Nephron progenitor cell (in vitro differentiated cells): ENCODE measurements at regions not wholly inside any gene's neighbourhood (a gene's known extent, or its start where the extent isn't known, plus 50 kb on each side); places are given as distances from the start of the nearest gene placed in this dataset.

Source experiments
- DNase-seq: peaks from one replicate; pipeline ENCODE4 v3.0.0; 2021
- H3K27ac Mint-ChIP-seq: 2 replicates; pipeline ENCODE4 v1.8.0; 2021; ENCODE audit warnings: mild to moderate bottlenecking, moderate library complexity, mixed read lengths
- H3K27me3 Mint-ChIP-seq: 2 replicates; pipeline ENCODE4 v1.8.0; 2021; ENCODE audit warnings: mild to moderate bottlenecking, low read depth, mixed read lengths; ENCODE audit not compliant: poor library complexity
- H3K36me3 Mint-ChIP-seq: 2 replicates; pipeline ENCODE4 v1.8.0; 2021; ENCODE audit warnings: low read depth, mixed read lengths
- H3K4me1 Mint-ChIP-seq: 2 replicates; pipeline ENCODE4 v1.8.0; 2021; ENCODE audit warnings: mixed read lengths
- H3K4me3 Mint-ChIP-seq: 2 replicates; pipeline ENCODE4 v1.8.0; 2021; ENCODE audit warnings: mild to moderate bottlenecking, moderate library complexity, mixed read lengths
- H3K9me3 Mint-ChIP-seq: 2 replicates; pipeline ENCODE4 v1.8.0; 2021; ENCODE audit warnings: mild to moderate bottlenecking, moderate library complexity, mixed read lengths
- CTCF ChIP-seq: fragments of 200-600 bp; sonication (generic); IDR thresholded peaks from 2 replicates; pipeline ENCODE4 v1.5.0; 2021; ENCODE audit warnings: antibody characterized with exemption

DNA sequence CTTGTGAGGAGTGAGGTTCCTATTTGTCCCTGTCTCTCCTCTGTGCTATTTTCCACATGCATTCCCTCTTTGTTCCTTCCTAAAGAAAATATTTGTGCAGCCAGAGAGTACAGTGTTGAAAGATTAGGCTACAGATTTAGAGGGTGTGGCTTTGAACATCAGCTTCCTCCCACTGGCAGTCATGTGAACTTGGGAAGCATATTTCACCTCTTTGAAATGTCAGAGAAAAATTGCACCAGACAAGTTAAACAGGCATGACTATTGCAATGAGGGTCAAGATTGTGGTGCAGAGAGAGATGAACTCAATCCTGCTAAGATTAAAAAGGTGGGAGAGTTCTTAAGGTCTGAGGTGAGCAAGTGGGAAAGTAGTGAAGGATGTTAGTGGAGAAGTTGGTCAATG is 641.0 kb downstream of the DNAH5 start:
- no peak for DNase-seq
- no peaks in the 10 kb centered on the region for H3K9me3 Mint-ChIP-seq
- H3K4me1 Mint-ChIP-seq = peaks cover 7% of the 10 kb centered on the region
- H3K36me3 Mint-ChIP-seq = no peaks in the 10 kb centered on the region
- H3K27ac Mint-ChIP-seq = peak overlapping the region; percentile 84
- no peak overlapping the region for H3K4me3 Mint-ChIP-seq
- H3K27me3 Mint-ChIP-seq = peaks cover 13% of the 10 kb centered on the region
- no peak for TF ChIP-seq CTCF

GRCh38 chr5:13278811-13279210 is 665.7 kb downstream of the DNAH5 start:
- no peak for DNase-seq
- Mint-ChIP-seq H3K4me1 (no peaks in the 10 kb centered on the region), H3K27ac (no peak overlapping the region), H3K27me3 (no peaks in the 10 kb centered on the region), H3K4me3 (no peak overlapping the region), H3K36me3 (no peaks in the 10 kb centered on the region), H3K9me3 (no peaks in the 10 kb centered on the region)
- no peak for TF ChIP-seq CTCF

DNA sequence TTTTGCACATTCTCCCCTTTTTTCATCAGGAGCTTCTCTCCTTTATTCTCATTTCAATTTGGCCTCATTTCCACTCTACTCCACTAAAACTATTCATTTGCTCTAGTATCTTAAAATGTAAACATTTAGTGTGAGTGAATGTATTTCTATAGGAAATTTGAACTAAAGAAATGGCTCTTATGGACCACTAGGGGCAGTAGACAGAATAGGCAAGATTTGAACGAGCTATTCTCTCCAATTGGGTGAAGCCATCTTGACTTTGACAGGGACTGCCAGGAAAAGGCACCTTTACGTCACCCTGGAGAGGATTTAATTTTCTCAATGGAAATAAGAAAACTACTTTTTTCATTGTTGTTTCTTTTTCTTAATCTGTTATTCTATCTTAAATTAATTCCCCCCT is 666.3 kb downstream of the DNAH5 start:
- no peaks in the 10 kb centered on the region for H3K9me3 Mint-ChIP-seq
- H3K4me3 Mint-ChIP-seq = no peak overlapping the region
- peak; percentile 39 for TF ChIP-seq CTCF
- DNase-seq = no peak
- no peak overlapping the region for H3K27ac Mint-ChIP-seq
- H3K36me3 Mint-ChIP-seq = no peaks in the 10 kb centered on the region
- H3K27me3 Mint-ChIP-seq = no peaks in the 10 kb centered on the region
- H3K4me1 Mint-ChIP-seq = no peaks in the 10 kb centered on the region

- TF ChIP-seq CTCF = no peak
- no peaks in the 10 kb centered on the region for H3K36me3 Mint-ChIP-seq
- no peaks in the 10 kb centered on the region for H3K9me3 Mint-ChIP-seq
- H3K27ac Mint-ChIP-seq = no peak overlapping the region
- H3K4me3 Mint-ChIP-seq = no peak overlapping the region
- no peaks in the 10 kb centered on the region for H3K27me3 Mint-ChIP-seq
- no peak for DNase-seq
- H3K4me1 Mint-ChIP-seq = no peaks in the 10 kb centered on the region
Measured at GRCh38 chr5:13276156-13276555, 668.3 kb downstream of the DNAH5 start.

- Mint-ChIP-seq H3K4me3 (no peak overlapping the region), H3K4me1 (no peaks in the 10 kb centered on the region), H3K36me3 (no peaks in the 10 kb centered on the region), H3K9me3 (no peaks in the 10 kb centered on the region), H3K27ac (no peak overlapping the region), H3K27me3 (peaks cover 5% of the 10 kb centered on the region)
- DNase-seq = no peak
- no peak for TF ChIP-seq CTCF
Measured at GRCh38 chr5:13263701-13264100, 680.8 kb downstream of the DNAH5 start.

GRCh38 chr5:13253111-13253510 is 691.4 kb downstream of the DNAH5 start:
- Mint-ChIP-seq H3K27ac (no peak overlapping the region), H3K36me3 (no peaks in the 10 kb centered on the region), H3K9me3 (no peaks in the 10 kb centered on the region), H3K27me3 (no peaks in the 10 kb centered on the region), H3K4me1 (no peaks in the 10 kb centered on the region), H3K4me3 (no peak overlapping the region)
- TF ChIP-seq CTCF = no peak
- no peak for DNase-seq
